Peyer's patch (tissue), 4 donors: ENCODE measurements at regions not wholly inside any gene's neighbourhood (a gene's known extent, or its start where the extent isn't known, plus 50 kb on each side); places are given as distances from the start of the nearest gene placed in this dataset.

Source experiments
- POLR2A ChIP-seq, 2 donors: fragments of 450-650 bp; IDR thresholded peaks; one replicate each; pipeline ENCODE4 v1.5.1; 2017; ENCODE audit warnings: antibody characterized with exemption in 2 of 2, mild to moderate bottlenecking in 2 of 2, moderate library complexity in 2 of 2
- TF ChIP-seq, protein P1 (sequence below), 6 experiments: fragments of 450-650 bp in 4 of 6; fragments of 200-600 bp in 2 of 6; sonication (generic) in 1 of 6; IDR thresholded peaks; one replicate each; pipeline ENCODE4 v1.5.1; 2017 to 2019; ENCODE audit warnings: antibody characterized with exemption in 6 of 6, mild to moderate bottlenecking in 3 of 6, moderate library complexity in 1 of 6

DNA sequence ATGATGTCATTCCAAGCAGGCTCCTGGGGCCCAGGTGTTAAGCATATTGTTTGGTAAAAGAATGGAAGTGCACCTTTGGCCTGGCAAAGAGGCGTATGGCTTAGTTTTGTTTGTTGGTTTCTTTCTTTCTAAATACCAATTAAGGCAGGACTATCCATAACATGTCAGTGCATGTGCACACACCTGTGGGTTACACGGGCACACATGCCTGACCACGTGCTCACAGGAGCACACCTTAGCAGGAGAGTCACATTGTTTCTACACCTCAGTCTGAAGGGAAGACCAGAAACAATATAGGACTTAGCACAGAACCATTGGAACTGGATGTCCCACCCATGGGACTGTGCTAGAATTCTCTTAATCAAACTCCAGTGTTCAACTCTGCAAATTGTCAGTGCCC lies 127.8 kb downstream of the FBXO15 start:
- TF ChIP-seq, protein P1, sequence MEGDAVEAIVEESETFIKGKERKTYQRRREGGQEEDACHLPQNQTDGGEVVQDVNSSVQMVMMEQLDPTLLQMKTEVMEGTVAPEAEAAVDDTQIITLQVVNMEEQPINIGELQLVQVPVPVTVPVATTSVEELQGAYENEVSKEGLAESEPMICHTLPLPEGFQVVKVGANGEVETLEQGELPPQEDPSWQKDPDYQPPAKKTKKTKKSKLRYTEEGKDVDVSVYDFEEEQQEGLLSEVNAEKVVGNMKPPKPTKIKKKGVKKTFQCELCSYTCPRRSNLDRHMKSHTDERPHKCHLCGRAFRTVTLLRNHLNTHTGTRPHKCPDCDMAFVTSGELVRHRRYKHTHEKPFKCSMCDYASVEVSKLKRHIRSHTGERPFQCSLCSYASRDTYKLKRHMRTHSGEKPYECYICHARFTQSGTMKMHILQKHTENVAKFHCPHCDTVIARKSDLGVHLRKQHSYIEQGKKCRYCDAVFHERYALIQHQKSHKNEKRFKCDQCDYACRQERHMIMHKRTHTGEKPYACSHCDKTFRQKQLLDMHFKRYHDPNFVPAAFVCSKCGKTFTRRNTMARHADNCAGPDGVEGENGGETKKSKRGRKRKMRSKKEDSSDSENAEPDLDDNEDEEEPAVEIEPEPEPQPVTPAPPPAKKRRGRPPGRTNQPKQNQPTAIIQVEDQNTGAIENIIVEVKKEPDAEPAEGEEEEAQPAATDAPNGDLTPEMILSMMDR (IDR thresholded peaks at IDR 0.05): no peak
- no peak for TF ChIP-seq POLR2A (IDR thresholded peaks at IDR 0.05)
